ENCODE measurements at regions not wholly inside any gene's neighbourhood (a gene's known extent, or its start where the extent isn't known, plus 50 kb on each side); places are given as distances from the start of the nearest gene placed in this dataset.

GRCh38 chr1:29903548-29904166 is 667.3 kb downstream of the PTPRU start:
- no peak for DNase-seq (ENCODE audit: low read depth in 2 of 2)

- no peak for DNase-seq (ENCODE audit: low read depth in 2 of 2)
Observed at GRCh38 chr1:29901624-29902325, 665.5 kb downstream of the PTPRU start.

- DNase-seq (ENCODE audit: low read depth in 2 of 2), result no peak
Observed at GRCh38 chr1:29900712-29901111, 664.4 kb downstream of the PTPRU start.

- DNase-seq (ENCODE audit: low read depth in 2 of 2), result no peak
Observed at GRCh38 chr1:29900104-29900679, 663.9 kb downstream of the PTPRU start.

- no peak for DNase-seq (ENCODE audit: low read depth in 2 of 2)
Observed at GRCh38 chr1:29896791-29897714, 660.7 kb downstream of the PTPRU start.

- no peak for DNase-seq (ENCODE audit: low read depth in 2 of 2)
Observed at GRCh38 chr1:29896300-29896699, 660.0 kb downstream of the PTPRU start.

- no peak for DNase-seq (ENCODE audit: low read depth in 2 of 2)
Observed at GRCh38 chr1:29895201-29895600, 658.9 kb downstream of the PTPRU start.

- no peak for DNase-seq (ENCODE audit: low read depth in 2 of 2)
Observed at GRCh38 chr1:29894311-29894710, 658.0 kb downstream of the PTPRU start.

- DNase-seq (ENCODE audit: low read depth in 2 of 2), result no peak
Observed at GRCh38 chr1:29893806-29894205, 657.5 kb downstream of the PTPRU start.

GRCh38 chr1:29893046-29893723 is 656.9 kb downstream of the PTPRU start:
- no peak for DNase-seq (ENCODE audit: low read depth in 2 of 2)

- DNase-seq (ENCODE audit: low read depth in 2 of 2), result no peak
Observed at GRCh38 chr1:29892247-29892646, 655.9 kb downstream of the PTPRU start.

GRCh38 chr1:29890201-29890959 is 654.1 kb downstream of the PTPRU start:
- no peak for DNase-seq (ENCODE audit: low read depth in 2 of 2)

- DNase-seq (ENCODE audit: low read depth in 2 of 2), result no peak
Observed at GRCh38 chr1:29889776-29890175, 653.5 kb downstream of the PTPRU start.

GRCh38 chr1:29884740-29885139 is 648.4 kb downstream of the PTPRU start:
- DNase-seq (ENCODE audit: low read depth in 2 of 2), result no peak

GRCh38 chr1:29883986-29884385 is 647.7 kb downstream of the PTPRU start:
- no peak for DNase-seq (ENCODE audit: low read depth in 2 of 2)

- DNase-seq (ENCODE audit: low read depth in 2 of 2), result no peak
Observed at GRCh38 chr1:29883411-29883832, 647.1 kb downstream of the PTPRU start.

GRCh38 chr1:29880556-29880955 is 644.2 kb downstream of the PTPRU start:
- no peak for DNase-seq (ENCODE audit: low read depth in 2 of 2)

- no peak for DNase-seq (ENCODE audit: low read depth in 2 of 2)
Observed at GRCh38 chr1:29879217-29879616, 642.9 kb downstream of the PTPRU start.

GRCh38 chr1:29878501-29878900 is 642.2 kb downstream of the PTPRU start:
- DNase-seq (ENCODE audit: low read depth in 2 of 2), result no peak

- no peak for DNase-seq (ENCODE audit: low read depth in 2 of 2)
Observed at GRCh38 chr1:29876902-29877301, 640.6 kb downstream of the PTPRU start.

- no peak for DNase-seq (ENCODE audit: low read depth in 2 of 2)
Observed at GRCh38 chr1:29876441-29876840, 640.1 kb downstream of the PTPRU start.
